ENCODE measurements at regions not wholly inside any gene's neighbourhood (a gene's known extent, or its start where the extent isn't known, plus 50 kb on each side); places are given as distances from the start of the nearest gene placed in this dataset.

DNA sequence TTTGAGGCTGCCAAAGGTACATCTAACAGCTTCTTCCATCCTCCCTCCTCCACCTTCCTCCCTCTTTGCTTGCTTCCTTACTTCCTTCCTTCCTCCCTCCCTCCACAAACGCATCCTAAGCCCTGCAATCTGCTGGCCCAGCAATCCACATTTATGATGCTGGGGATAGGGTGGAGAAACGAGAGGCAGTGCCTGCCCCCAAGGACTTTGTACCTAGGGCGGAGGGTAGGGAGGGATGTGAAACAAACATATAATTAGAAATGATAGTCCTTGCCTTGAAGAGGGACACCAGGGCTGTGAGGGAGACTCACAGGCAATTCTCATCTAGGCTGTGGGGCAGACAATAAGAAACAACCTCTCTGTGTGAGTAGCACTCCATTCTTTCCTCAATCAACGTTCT is 188.3 kb downstream of the ANKRD30B start:
- no peaks in the 10 kb centered on the region for H3K79me2 ChIP-seq (ENCODE audit: insufficient read depth, low read length)
- no peaks in the 10 kb centered on the region for H3K27me3 ChIP-seq (ENCODE audit: control insufficient read depth in 1 of 2, insufficient read depth in 2 of 2, low read length in 2 of 2)
- ChIA-PET POLR2A (no interaction called here), CTCF (ENCODE audit: low intra/inter-chr PET ratio, low total read pairs) (no interaction called here)
- no peak overlapping the region for H2AFZ ChIP-seq (ENCODE audit: low read length)
- intact Hi-C loops (cut with micrococcal nuclease; ENCODE audit: unreplicated experiment), result no loop called here
- no peaks in the 10 kb centered on the region for H4K20me1 ChIP-seq (ENCODE audit: insufficient read depth, low read length)
- no peak for TF ChIP-seq KIAA2018 (CRISPR knock-in tag; IDR thresholded peaks at IDR 0.05; ENCODE audit: borderline replicate concordance)
- TF ChIP-seq, protein P1, sequence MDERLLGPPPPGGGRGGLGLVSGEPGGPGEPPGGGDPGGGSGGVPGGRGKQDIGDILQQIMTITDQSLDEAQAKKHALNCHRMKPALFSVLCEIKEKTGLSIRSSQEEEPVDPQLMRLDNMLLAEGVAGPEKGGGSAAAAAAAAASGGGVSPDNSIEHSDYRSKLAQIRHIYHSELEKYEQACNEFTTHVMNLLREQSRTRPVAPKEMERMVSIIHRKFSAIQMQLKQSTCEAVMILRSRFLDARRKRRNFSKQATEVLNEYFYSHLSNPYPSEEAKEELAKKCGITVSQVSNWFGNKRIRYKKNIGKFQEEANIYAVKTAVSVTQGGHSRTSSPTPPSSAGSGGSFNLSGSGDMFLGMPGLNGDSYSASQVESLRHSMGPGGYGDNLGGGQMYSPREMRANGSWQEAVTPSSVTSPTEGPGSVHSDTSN (CRISPR knock-in tag; IDR thresholded peaks at IDR 0.05), result no peak
- no peak for TF ChIP-seq PLSCR1 (CRISPR knock-in tag; IDR thresholded peaks at IDR 0.05; ENCODE audit: borderline replicate concordance)
- no peak for TF ChIP-seq ZNF883 (CRISPR knock-in tag; IDR thresholded peaks at IDR 0.05; ENCODE audit: not compliant biosample characterization)
- TF ChIP-seq ZNF30 (CRISPR knock-in tag; IDR thresholded peaks at IDR 0.05), result no peak
- no peak for TF ChIP-seq ZNF773 (CRISPR knock-in tag; IDR thresholded peaks at IDR 0.05; ENCODE audit: borderline replicate concordance)
- TF ChIP-seq GPN1 (CRISPR knock-in tag; IDR thresholded peaks at IDR 0.05; ENCODE audit: borderline replicate concordance), result no peak
- no peak for TF ChIP-seq DNMT3B (CRISPR knock-in tag; conservative IDR thresholded peaks at IDR 0.05)
- no peak for TF ChIP-seq CBX1 (IDR thresholded peaks at IDR 0.05; ENCODE audit: low read depth)
- no peak for TF ChIP-seq ZNF678 (CRISPR knock-in tag; IDR thresholded peaks at IDR 0.05)
- TF ChIP-seq, protein P2, sequence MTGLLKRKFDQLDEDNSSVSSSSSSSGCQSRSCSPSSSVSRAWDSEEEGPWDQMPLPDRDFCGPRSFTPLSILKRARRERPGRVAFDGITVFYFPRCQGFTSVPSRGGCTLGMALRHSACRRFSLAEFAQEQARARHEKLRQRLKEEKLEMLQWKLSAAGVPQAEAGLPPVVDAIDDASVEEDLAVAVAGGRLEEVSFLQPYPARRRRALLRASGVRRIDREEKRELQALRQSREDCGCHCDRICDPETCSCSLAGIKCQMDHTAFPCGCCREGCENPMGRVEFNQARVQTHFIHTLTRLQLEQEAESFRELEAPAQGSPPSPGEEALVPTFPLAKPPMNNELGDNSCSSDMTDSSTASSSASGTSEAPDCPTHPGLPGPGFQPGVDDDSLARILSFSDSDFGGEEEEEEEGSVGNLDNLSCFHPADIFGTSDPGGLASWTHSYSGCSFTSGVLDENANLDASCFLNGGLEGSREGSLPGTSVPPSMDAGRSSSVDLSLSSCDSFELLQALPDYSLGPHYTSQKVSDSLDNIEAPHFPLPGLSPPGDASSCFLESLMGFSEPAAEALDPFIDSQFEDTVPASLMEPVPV (CRISPR knock-in tag; IDR thresholded peaks at IDR 0.05), result no peak
- no peak for TF ChIP-seq ARHGAP35 (CRISPR knock-in tag; IDR thresholded peaks at IDR 0.05; ENCODE audit: borderline replicate concordance)
- TF ChIP-seq, protein P3, sequence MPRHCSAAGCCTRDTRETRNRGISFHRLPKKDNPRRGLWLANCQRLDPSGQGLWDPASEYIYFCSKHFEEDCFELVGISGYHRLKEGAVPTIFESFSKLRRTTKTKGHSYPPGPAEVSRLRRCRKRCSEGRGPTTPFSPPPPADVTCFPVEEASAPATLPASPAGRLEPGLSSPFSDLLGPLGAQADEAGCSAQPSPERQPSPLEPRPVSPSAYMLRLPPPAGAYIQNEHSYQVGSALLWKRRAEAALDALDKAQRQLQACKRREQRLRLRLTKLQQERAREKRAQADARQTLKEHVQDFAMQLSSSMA (CRISPR knock-in tag; IDR thresholded peaks at IDR 0.05), result no peak
- H3K4me2 ChIP-seq (ENCODE audit: low read depth, low read length), result no peak overlapping the region
- ATAC-seq, result no peak
- in situ Hi-C loops (cut with HindIII; ENCODE audit: extremely low pct_ligation_motif_present, low pct_unique_long_range_greater_than_20kb), result no loop called here
- H3K4me3 ChIP-seq (replicated peaks in 1 of 3; ENCODE audit: insufficient read depth in 1 of 3, low read depth in 2 of 3, low read length in 3 of 3), result no peak overlapping the region
- H3K9ac ChIP-seq (ENCODE audit: insufficient read depth, low read depth, low read length), result no peak overlapping the region
- BruUV-seq (replicated peaks), result no TSS peak
- no peak for DNase-seq (ENCODE audit: low spot score)
- H3K4me1 ChIP-seq (ENCODE audit: insufficient read depth, low read length), result no peaks in the 10 kb centered on the region
- 1% methylated on average over 4 of the region's 4 CpGs for WGBS (ENCODE audit: low lambda C conversion rate)
- no peaks in the 10 kb centered on the region for H3K36me3 ChIP-seq (replicated peaks in 1 of 2; ENCODE audit: control insufficient read depth in 1 of 2, insufficient read depth in 2 of 2, low read length in 2 of 2)
- H3K27ac ChIP-seq (ENCODE audit: extremely low read length, insufficient read depth, low read length), result no peak overlapping the region
- FAIRE-seq, result no peak
- H3K9me3 ChIP-seq (ENCODE audit: low read length), result no peaks in the 10 kb centered on the region
